CD14-positive monocyte (primary cell): ENCODE measurements at regions not wholly inside any gene's neighbourhood (a gene's known extent, or its start where the extent isn't known, plus 50 kb on each side); places are given as distances from the start of the nearest gene placed in this dataset.

ENCODE experiments used
- DNase-seq, 3 donors: peaks; one replicate each; pipeline ENCODE4 v3.0.0-alpha.2; 2011 to 2022
- H2AFZ ChIP-seq: 2 replicates; pipeline ENCODE4 v1.6.0; 2012; ENCODE audit warnings: mild to moderate bottlenecking, low read depth, low read length, inconsistent platforms; ENCODE audit not compliant: insufficient read depth, poor library complexity, severe bottlenecking
- H3K27ac ChIP-seq, 2 donors: 1 replicate in 1 of 2; 2 replicates in 1 of 2; pipeline ENCODE4 v1.5.1; 2012 to 2013; ENCODE audit warnings: low read length in 2 of 2, control low read depth in 1 of 2, inconsistent platforms in 1 of 2, low read depth in 1 of 2, mild to moderate bottlenecking in 1 of 2
- H3K27me3 ChIP-seq, 2 donors: one replicate each; pipeline versions ENCODE4 v1.6.0 to v1.6.1; 2011 to 2013; ENCODE audit warnings: low read length in 2 of 2; ENCODE audit not compliant: control insufficient read depth in 2 of 2, insufficient read depth in 2 of 2
- H3K36me3 ChIP-seq, 2 donors: replicated peaks in 1 of 2; 1 replicate in 1 of 2; 2 replicates in 1 of 2; pipeline versions ENCODE4 v1.5.1 to v1.6.1; 2012 to 2013; ENCODE audit warnings: low read length in 2 of 2, control low read depth in 1 of 2, inconsistent platforms in 1 of 2, mild to moderate bottlenecking in 1 of 2; ENCODE audit not compliant: insufficient read depth in 2 of 2, control insufficient read depth in 1 of 2
- H3K4me1 ChIP-seq, 2 donors: 1 replicate in 1 of 2; 2 replicates in 1 of 2; pipeline versions ENCODE4 v1.5.1 to v1.6.1; 2012 to 2013; ENCODE audit warnings: low read length in 2 of 2, control low read depth in 1 of 2, inconsistent platforms in 1 of 2, mild to moderate bottlenecking in 1 of 2, moderate library complexity in 1 of 2; ENCODE audit not compliant: insufficient read depth in 2 of 2, control insufficient read depth in 1 of 2
- H3K4me2 ChIP-seq: replicated peaks from 2 replicates; pipeline ENCODE3; 2012; ENCODE audit warnings: low read length, moderate library complexity, mild to moderate bottlenecking; ENCODE audit not compliant: poor library complexity, severe bottlenecking; ENCODE audit errors: extremely low read depth
- H3K4me3 ChIP-seq, 3 experiments: fragments of 200-600 bp in 1 of 3; sonication (generic) in 1 of 3; replicated peaks in 1 of 3; 1 replicate in 2 of 3; 2 replicates in 1 of 3; pipeline ENCODE4 v1.5.1; 2011 to 2013; ENCODE audit warnings: low read length in 3 of 3, mild to moderate bottlenecking in 3 of 3, control low read depth in 2 of 3, low read depth in 2 of 3, inconsistent platforms in 1 of 3, moderate library complexity in 1 of 3
- H3K79me2 ChIP-seq: 2 replicates; pipeline ENCODE4 v1.6.0; 2012; ENCODE audit warnings: mild to moderate bottlenecking, control low read depth, inconsistent platforms, low read length, moderate library complexity; ENCODE audit not compliant: insufficient read depth
- H3K9ac ChIP-seq: 2 replicates; pipeline ENCODE4 v1.6.0; 2017; ENCODE audit warnings: low read length, mild to moderate bottlenecking; ENCODE audit not compliant: insufficient read depth, poor library complexity, severe bottlenecking
- H3K9me3 ChIP-seq, 2 donors: replicated peaks in 1 of 2; 1 replicate in 1 of 2; 2 replicates in 1 of 2; pipeline versions ENCODE4 v1.5.1 to v1.6.1; 2012 to 2013; ENCODE audit warnings: low read length in 2 of 2, control low read depth in 1 of 2; ENCODE audit not compliant: control insufficient read depth in 1 of 2, insufficient read depth in 1 of 2
- H4K20me1 ChIP-seq: 2 replicates; pipeline ENCODE4 v1.6.0; 2012; ENCODE audit warnings: mild to moderate bottlenecking, low read length, control low read depth, moderate library complexity; ENCODE audit not compliant: insufficient read depth
- H3K27ac Mint-ChIP-seq, 7 donors: one replicate each; pipeline ENCODE4 v1.8.0; 2020; ENCODE audit warnings: mild to moderate bottlenecking in 7 of 7, mixed read lengths in 7 of 7, moderate library complexity in 6 of 7, inconsistent platforms in 2 of 7
- H3K27me3 Mint-ChIP-seq, 3 donors: one replicate each; pipeline ENCODE4 v1.8.0; 2021 to 2022; ENCODE audit warnings: low read depth in 3 of 3, mild to moderate bottlenecking in 3 of 3, mixed read lengths in 3 of 3, moderate library complexity in 3 of 3, inconsistent platforms in 1 of 3
- H3K36me3 Mint-ChIP-seq, 2 donors: one replicate each; pipeline ENCODE4 v1.8.0; 2020; ENCODE audit warnings: mixed read lengths in 2 of 2, inconsistent platforms in 1 of 2, mild to moderate bottlenecking in 1 of 2
- H3K4me1 Mint-ChIP-seq: one replicate; pipeline ENCODE4 v1.8.0; 2020; ENCODE audit warnings: mild to moderate bottlenecking, mixed read lengths
- H3K4me3 Mint-ChIP-seq, 2 donors: one replicate each; pipeline ENCODE4 v1.8.0; 2020; ENCODE audit warnings: mild to moderate bottlenecking in 2 of 2, mixed read lengths in 2 of 2, moderate library complexity in 1 of 2
- H3K9me3 Mint-ChIP-seq, 7 donors: one replicate each; pipeline ENCODE4 v1.8.0; 2020 to 2022; ENCODE audit warnings: mixed read lengths in 7 of 7, mild to moderate bottlenecking in 6 of 7, moderate library complexity in 6 of 7, inconsistent platforms in 2 of 7
- CTCF ChIP-seq: fragments of 200-600 bp; IDR thresholded peaks from one replicate; pipeline ENCODE4 v1.8.0; 2022; ENCODE audit warnings: antibody characterized with exemption, mild to moderate bottlenecking
- WGBS: methylation state at CpG from one replicate; pipeline ENCODE4 v1.1.5; 2013; ENCODE audit warnings: missing lambda C conversion rate; ENCODE audit not compliant: insufficient coverage; 5-methylcytosine and 5-hydroxymethylcytosine counted together
- intact Hi-C, 2 donors: fragments of 100-400 bp; cut with micrococcal nuclease; formaldehyde crosslinking; loops; one replicate each; pipeline versions ENCODE4 v1.15.0 to v1.15.1; 2023

DNA sequence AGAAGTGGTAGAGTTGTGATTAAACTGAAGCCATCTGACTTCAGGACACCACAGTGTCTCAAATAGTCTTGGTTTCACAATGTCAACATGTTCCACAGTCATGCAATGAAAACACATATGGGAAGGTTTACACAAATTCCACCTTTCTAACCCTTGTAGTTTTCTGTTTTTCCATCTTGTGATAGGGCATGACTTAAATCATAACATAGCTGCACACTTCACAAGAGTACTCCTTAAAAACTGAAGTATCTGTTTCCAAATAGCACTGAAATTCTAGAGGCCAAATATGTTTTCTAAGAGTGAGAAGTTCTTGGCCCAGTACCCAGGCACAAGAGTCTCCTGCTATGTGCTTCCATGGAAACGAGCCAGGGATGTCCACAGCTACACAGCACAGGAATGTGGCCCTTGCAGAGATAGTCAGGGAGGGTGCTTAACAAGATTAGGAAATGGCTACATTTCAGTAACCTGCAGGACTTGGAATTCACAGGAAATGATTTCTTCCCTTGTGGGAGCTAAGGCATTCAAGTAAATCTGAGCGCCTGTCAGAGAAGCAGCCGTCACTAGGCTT lies 269.1 kb downstream of the NDFIP2 start:
- intact Hi-C loops, result no loop called here
- no peak overlapping the region for H3K4me3 ChIP-seq
- DNase-seq, result no peak
- no peak overlapping the region for H3K27ac ChIP-seq
- no peak overlapping the region for H2AFZ ChIP-seq
- no peak overlapping the region for H3K27ac Mint-ChIP-seq
- H3K9ac ChIP-seq, result no peak overlapping the region
- H3K4me2 ChIP-seq, result no peak overlapping the region
- H3K79me2 ChIP-seq, result no peaks in the 10 kb centered on the region
- peaks cover 0 to 4% (median 1%) of the 10 kb centered on the region in 3 donors for H3K27me3 Mint-ChIP-seq
- no peaks in the 10 kb centered on the region for H4K20me1 ChIP-seq
- TF ChIP-seq CTCF, result no peak
- H3K4me1 Mint-ChIP-seq, result no peaks in the 10 kb centered on the region
- no peaks in the 10 kb centered on the region for H3K36me3 Mint-ChIP-seq
- H3K9me3 Mint-ChIP-seq, result peaks cover 0 to 4% (median 0%) of the 10 kb centered on the region in 7 donors
- no peaks in the 10 kb centered on the region for H3K9me3 ChIP-seq
- no peaks in the 10 kb centered on the region for H3K36me3 ChIP-seq
- WGBS, result 80% methylated on average over 1 of the region's 3 CpGs
- H3K4me3 Mint-ChIP-seq, result no peak overlapping the region
- H3K27me3 ChIP-seq, result no peaks in the 10 kb centered on the region
- H3K4me1 ChIP-seq, result no peaks in the 10 kb centered on the region

- Histone ChIP-seq H3K27me3 (no peaks in the 10 kb centered on the region), H3K27ac (no peak overlapping the region), H3K4me3 (no peak overlapping the region), H3K36me3 (no peaks in the 10 kb centered on the region), H2AFZ (no peak overlapping the region), H3K4me2 (no peak overlapping the region), H3K9me3 (no peaks in the 10 kb centered on the region), H3K4me1 (no peaks in the 10 kb centered on the region), H3K79me2 (no peaks in the 10 kb centered on the region), H4K20me1 (no peaks in the 10 kb centered on the region), H3K9ac (no peak overlapping the region)
- no peaks in the 10 kb centered on the region for H3K4me1 Mint-ChIP-seq
- no peak for TF ChIP-seq CTCF
- no peaks in the 10 kb centered on the region for H3K36me3 Mint-ChIP-seq
- H3K4me3 Mint-ChIP-seq, result no peak overlapping the region
- peaks cover 0 to 4% (median 1%) of the 10 kb centered on the region in 3 donors for H3K27me3 Mint-ChIP-seq
- peaks cover 0 to 4% (median 0%) of the 10 kb centered on the region in 7 donors for H3K9me3 Mint-ChIP-seq
- no peak overlapping the region for H3K27ac Mint-ChIP-seq
- no CpG with 5 or more reads among the region's 2 CpGs for WGBS
- DNase-seq, result no peak
- intact Hi-C loops, result no loop called here
Measured at GRCh38 chr13:79749566-79749965, 268.6 kb downstream of the NDFIP2 start.
